ENCODE measurements at regions not wholly inside any gene's neighbourhood (a gene's known extent, or its start where the extent isn't known, plus 50 kb on each side); places are given as distances from the start of the nearest gene placed in this dataset.

GRCh38 chr12:47311010-47311409 lies 231.3 kb upstream of the AMIGO2 start:
- TF ChIP-seq CTCF (IDR thresholded peaks at IDR 0.05) (no peak), POLR2A (IDR thresholded peaks at IDR 0.05) (no peak)
